ENCODE measurements at regions not wholly inside any gene's neighbourhood (a gene's known extent, or its start where the extent isn't known, plus 50 kb on each side); places are given as distances from the start of the nearest gene placed in this dataset. TPM values are rescaled to one million over a fixed set of nuclear protein-coding genes. Genes with fewer than 3 reads are reported as not detected.
A peak's percentile ranks its signal among the peaks of the same experiment; 100 is the strongest.

GRCh38 chr14:104528496-104528895, 51.1 kb upstream of the C14orf180 start:
- Histone ChIP-seq H3K36me3 (ENCODE audit: control insufficient read depth, insufficient read depth, low read length) (no peaks in the 10 kb centered on the region), H4K20me1 (replicated peaks; ENCODE audit: control insufficient read depth, insufficient read depth, low read length) (no peaks in the 10 kb centered on the region), H3K4me2 (ENCODE audit: insufficient read depth, low read length) (no peak overlapping the region), H3K9ac (ENCODE audit: insufficient read depth in 1 of 2, low read depth in 2 of 2, low read length in 2 of 2) (no peak overlapping the region), H3K27me3 (ENCODE audit: control insufficient read depth in 2 of 2, insufficient read depth in 2 of 2, low read length in 2 of 2) (no peaks in the 10 kb centered on the region; a peak in 1 of 5 replicates), H3K4me1 (replicated peaks in 1 of 2; ENCODE audit: control insufficient read depth in 2 of 2, insufficient read depth in 2 of 2, low read length in 2 of 2) (no peaks in the 10 kb centered on the region; a peak in 1 of 5 replicates), H3K9me1 (ENCODE audit: control insufficient read depth, insufficient read depth, low read length) (no peaks in the 10 kb centered on the region), H3K9me3 (replicated peaks; ENCODE audit: control insufficient read depth, insufficient read depth, low read depth, low read length) (no peaks in the 10 kb centered on the region), H2AFZ (ENCODE audit: low read depth, low read length) (no peak overlapping the region), H3K27ac (ENCODE audit: extremely low read depth, low read depth, low read length) (no peak overlapping the region), H3K4me3 (no peak overlapping the region), H3K79me2 (ENCODE audit: control insufficient read depth, insufficient read depth, low read length) (no peaks in the 10 kb centered on the region)
- TF ChIP-seq RFX1 (IDR thresholded peaks at IDR 0.05) (peak; percentile 71), ZBTB17 (CRISPR knock-in tag; IDR thresholded peaks at IDR 0.05) (no peak), ZBTB26 (CRISPR knock-in tag; IDR thresholded peaks at IDR 0.05) (no peak), ZC3H4 (CRISPR knock-in tag; IDR thresholded peaks at IDR 0.05; ENCODE audit: borderline replicate concordance) (no peak)
- in situ Hi-C loops (cut with MboI) (no loop called here), intact Hi-C loops (cut with micrococcal nuclease) (no loop called here)
- no peak for ATAC-seq
- ChIA-PET POLR2A (no interaction called here), CTCF (ENCODE audit: low intra/inter-chr PET ratio) (interaction anchor here (0.6 kb wide), 1 partner anchor 17 kb away, joined by 4 read pairs; no protein-coding TSS in a partner anchor)
- BruUV-seq (replicated peaks): no TSS peak
- no peak for DNase-seq (ENCODE audit: extremely low read depth in 1 of 4, low spot score in 3 of 4)
- WGBS (ENCODE audit: insufficient coverage, low coverage, missing lambda C conversion rate): 0% methylated on average over 6 of the region's 7 CpGs
- FAIRE-seq: no peak

Small RNA genes lying in the stretch of these regions (small RNA-seq; reads per million reads assigned to genes)
- not detected for gene RNU6-684P

All from K562 (cell line).